ENCODE measurements at regions not wholly inside any gene's neighbourhood (a gene's known extent, or its start where the extent isn't known, plus 50 kb on each side); places are given as distances from the start of the nearest gene placed in this dataset.
"Not testable (repeated sequence)": the region's sequence is repeated elsewhere in the genome, so short reads cannot be mapped to it uniquely, and the experiment has no call there.

DNA sequence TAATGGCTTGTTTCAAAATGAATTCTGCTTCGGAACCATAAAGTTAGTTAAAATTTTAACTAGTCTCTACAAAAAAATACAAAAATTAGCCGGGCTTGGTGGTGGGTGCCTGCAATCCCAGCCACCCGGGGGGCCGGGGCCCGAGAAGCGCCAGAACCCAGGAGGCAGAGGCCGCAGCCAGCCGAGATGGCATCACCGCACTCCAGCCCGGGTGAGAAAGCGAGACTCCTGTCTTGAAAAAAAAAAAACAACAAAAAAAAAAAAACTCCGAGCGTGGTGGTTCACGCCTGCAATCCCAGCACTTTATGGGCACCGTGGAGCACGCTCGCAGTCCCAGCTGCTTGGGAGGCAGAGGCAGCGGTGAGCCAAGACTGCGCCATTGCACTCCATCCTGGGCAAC, 781.4 kb downstream of the BRINP3 start:
- DNase-seq (ENCODE audit: low read depth, low spot score) = no peak

GRCh38 chr1:189697113-189697512, 780.6 kb downstream of the BRINP3 start:
- DNase-seq (ENCODE audit: low read depth, low spot score) = no peak

DNA sequence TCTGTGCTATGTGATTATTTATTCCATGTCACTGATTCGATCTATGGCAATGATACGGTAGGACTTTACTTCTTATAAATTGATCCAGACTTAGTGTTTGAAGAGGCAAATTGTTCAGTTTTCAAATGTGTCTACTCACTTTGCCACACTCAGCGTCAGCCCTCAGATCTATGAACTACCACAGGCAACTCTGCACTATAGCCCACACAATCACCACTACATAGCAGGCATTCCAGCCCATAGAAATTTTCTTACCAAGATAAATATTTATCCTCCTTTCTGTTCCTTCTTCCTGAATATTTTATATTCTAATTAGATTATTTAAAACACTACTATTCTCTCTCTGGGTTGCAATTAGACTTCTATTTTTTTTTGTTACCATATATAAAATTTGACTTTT, 776.1 kb downstream of the BRINP3 start:
- DNase-seq (ENCODE audit: low read depth, low spot score) = no peak

GRCh38 chr1:189706594-189706993, 771.1 kb downstream of the BRINP3 start:
- no peak for DNase-seq (ENCODE audit: low read depth, low spot score)

- peak; percentile 12 for DNase-seq (ENCODE audit: low read depth, low spot score)
These were observed 769.0 kb downstream of the BRINP3 start for GRCh38 chr1:189708674-189709073.

GRCh38 chr1:189718147-189718795, 759.4 kb downstream of the BRINP3 start:
- DNase-seq (ENCODE audit: low read depth, low spot score) = not testable (repeated sequence)

DNA sequence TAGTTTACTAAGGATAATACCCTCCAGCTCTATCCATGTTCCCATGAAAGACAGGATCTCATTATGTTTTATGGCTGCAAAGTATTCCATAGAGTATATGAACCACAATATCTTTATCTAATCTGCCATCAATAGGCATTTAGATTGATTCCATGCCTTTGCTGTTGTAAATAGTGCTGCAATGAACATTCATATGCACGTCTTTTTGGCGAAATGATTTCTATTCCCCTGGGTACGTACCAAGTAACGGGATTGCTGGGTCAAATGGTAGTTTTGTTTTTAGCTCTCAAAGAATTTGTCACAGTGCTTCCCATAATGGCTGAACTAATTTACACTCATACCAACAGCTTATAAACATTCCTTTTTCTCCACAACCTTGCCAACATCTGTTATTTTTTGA, 750.9 kb downstream of the BRINP3 start:
- no peak for DNase-seq (ENCODE audit: low read depth, low spot score)

- DNase-seq (ENCODE audit: low read depth, low spot score) = no peak
These were observed 726.4 kb downstream of the BRINP3 start for GRCh38 chr1:189751311-189751710.

DNA sequence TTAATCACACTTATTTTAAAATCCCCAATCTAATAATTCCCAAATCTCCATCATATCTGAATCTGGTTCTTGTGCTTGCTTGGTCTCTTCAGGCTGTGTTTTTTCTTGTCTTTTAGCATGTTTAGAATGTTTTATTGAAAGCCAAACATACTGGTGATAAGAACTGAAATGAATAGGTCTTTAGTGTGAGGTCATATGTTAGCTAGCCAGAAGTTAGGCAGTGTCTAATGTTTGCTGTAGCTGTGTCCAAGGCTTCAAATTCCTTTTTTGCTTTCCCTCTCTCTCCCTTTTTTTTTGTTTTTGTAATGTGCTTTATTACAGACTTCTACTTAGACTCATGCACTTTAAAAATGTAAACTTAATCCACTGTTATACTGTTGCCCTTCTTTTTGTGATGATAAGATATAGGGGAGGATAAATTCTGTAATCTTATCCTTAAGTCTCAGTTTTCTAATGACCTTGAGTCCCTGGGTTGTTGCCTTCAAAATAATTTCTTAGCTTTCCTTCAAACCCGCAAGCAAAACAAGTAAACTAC, 725.1 kb downstream of the BRINP3 start:
- DNase-seq (ENCODE audit: low read depth, low spot score) = no peak

- not testable (repeated sequence) for DNase-seq (ENCODE audit: low read depth, low spot score)
These were observed 722.6 kb downstream of the BRINP3 start for GRCh38 chr1:189755100-189755499.

- DNase-seq (ENCODE audit: low read depth, low spot score) = no peak
These were observed 713.0 kb downstream of the BRINP3 start for GRCh38 chr1:189764391-189765320.

GRCh38 chr1:189769448-189769847, 708.2 kb downstream of the BRINP3 start:
- no peak for DNase-seq (ENCODE audit: low read depth, low spot score)

DNA sequence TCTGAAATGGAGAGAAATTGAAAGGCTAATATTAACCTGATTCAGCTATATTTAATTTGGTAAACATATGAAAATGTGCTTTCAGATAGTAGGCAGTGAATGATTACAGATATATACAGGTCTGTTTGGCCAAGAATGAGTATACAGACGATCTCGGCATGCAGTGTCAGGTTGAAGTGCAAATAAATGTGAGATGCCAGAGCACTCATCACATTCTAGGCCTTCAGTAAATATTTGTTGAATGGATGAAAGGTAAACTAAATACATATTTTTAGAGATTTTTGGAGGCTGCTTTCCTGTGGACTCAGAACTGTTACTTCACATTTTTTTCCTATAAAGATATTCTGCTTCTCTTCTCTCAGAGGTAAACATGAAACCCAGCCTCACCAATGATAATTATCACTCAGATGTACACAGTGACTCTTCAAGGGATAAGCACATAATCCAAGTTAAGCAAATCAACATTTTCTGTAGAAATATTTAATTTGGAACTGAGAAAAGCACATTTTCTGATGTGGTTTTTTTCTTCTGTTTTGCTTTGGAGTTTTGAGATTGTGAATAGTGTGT, 702.9 kb downstream of the BRINP3 start:
- no peak for DNase-seq (ENCODE audit: low read depth, low spot score)

GRCh38 chr1:189775343-189775742, 702.3 kb downstream of the BRINP3 start:
- DNase-seq (ENCODE audit: low read depth, low spot score) = no peak

DNA sequence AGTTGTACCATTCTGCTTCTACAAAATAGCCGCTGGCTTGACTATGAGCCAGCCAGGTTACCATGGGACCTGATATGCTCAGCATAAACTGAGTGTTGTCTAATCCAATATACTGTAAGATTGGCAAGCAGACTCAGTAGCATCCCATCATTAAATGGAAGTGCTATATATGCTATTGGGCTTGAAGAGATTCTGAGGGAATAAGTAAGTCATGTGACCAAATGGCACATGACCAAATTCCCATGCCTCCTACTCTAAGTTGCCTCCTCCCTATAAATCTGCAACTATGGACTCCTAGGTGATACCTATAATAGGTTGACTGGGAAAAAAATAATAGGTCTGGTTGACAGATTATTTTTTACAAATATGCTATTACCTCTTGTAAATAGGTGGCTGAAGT, 698.6 kb downstream of the BRINP3 start:
- DNase-seq (ENCODE audit: low read depth, low spot score) = no peak

- DNase-seq (ENCODE audit: low read depth, low spot score) = no peak
These were observed 695.4 kb downstream of the BRINP3 start for GRCh38 chr1:189782295-189782694.

- no peak for DNase-seq (ENCODE audit: low read depth, low spot score)
These were observed 694.2 kb downstream of the BRINP3 start for GRCh38 chr1:189783456-189783855.

DNA sequence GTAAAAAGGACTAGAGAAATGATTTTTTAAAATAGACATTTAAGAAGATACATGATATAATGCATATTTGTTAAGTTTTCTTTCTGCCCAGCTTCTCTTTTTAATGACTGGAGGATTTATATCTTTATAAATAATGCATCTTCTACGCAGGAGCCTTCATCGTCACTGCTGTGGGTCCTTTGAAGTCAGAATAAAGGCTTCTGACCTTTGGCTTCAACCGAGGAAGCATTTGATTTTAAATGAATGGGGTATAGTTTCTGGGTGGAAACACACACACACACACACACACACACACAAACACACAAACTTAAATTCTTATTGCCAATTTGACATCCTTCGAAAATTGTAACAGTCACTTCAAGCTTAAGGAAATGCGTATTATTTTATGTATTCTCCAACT, 690.9 kb downstream of the BRINP3 start:
- DNase-seq (ENCODE audit: low read depth, low spot score) = no peak

DNA sequence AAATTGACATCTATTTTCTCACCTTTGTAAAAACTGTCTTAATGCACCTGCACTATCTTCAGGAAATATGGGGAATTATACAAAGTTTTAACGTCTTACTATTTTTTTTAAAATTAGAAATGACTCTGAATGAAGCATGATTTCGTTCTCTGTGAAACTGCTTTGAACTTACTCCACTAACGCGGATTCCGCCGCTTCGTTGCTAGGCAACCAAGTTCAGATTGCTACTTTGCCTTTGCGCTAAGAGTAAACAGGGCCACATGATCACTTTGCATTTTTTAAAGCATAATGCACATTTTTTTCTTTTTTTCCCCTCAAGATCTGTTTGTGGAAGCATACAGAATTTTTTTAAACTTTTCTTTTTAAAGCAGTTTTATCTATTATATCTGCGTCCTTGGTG, 690.5 kb downstream of the BRINP3 start:
- DNase-seq (ENCODE audit: low read depth, low spot score) = no peak

DNA sequence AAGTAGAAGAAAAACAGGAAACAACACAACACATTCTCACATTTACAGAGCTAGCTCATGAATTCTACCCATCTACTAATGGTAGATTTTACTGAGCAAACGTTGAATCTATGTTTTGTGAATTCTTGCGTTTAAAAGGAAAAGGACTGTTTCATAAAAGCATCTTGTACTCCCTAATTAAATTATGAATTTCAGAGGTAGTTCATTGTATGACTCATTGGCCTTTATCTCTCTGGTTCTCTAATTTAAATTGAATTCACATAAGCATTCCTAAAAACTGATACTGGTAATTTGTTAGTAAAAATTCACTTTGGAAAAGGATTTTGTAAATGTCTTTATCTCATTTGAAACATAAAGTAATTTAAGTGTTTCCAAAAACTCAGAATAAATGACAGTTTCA, 687.3 kb downstream of the BRINP3 start:
- DNase-seq (ENCODE audit: low read depth, low spot score) = no peak

DNA sequence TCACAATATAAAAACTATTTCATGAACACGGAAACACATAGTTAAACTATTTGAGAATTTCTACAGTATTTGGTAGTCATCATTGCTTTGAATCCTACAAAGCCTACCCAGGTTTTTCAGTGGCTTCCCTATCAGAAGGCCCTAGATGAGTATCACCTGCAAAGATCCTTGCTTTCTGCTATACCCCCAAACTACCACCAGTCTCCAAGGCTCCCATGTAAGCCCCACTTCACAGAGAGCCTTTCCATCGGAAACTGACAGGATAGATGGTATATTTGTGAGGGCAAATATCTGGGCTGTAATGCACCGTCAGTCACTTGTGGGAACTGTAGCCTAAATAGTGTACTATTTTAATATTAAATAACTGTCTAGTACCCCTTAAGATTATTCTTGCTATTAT, 674.3 kb downstream of the BRINP3 start:
- no peak for DNase-seq (ENCODE audit: low read depth, low spot score)

GRCh38 chr1:189804352-189804751, 673.3 kb downstream of the BRINP3 start:
- DNase-seq (ENCODE audit: low read depth, low spot score) = no peak
